Stimulated activated CD8-positive, alpha-beta memory T cell treated with anti-CD3 and anti-CD28 coated beads, Interleukin-7, amount 100 ng/mL, for 1 hour (primary cell): ENCODE measurements at regions not wholly inside any gene's neighbourhood (a gene's known extent, or its start where the extent isn't known, plus 50 kb on each side); places are given as distances from the start of the nearest gene placed in this dataset.

ENCODE experiments used
- DNase-seq, 2 donors: peaks; one replicate each; pipeline ENCODE4 v3.0.0-alpha.2; 2020; ENCODE audit warnings: low read depth in 2 of 2

DNA sequence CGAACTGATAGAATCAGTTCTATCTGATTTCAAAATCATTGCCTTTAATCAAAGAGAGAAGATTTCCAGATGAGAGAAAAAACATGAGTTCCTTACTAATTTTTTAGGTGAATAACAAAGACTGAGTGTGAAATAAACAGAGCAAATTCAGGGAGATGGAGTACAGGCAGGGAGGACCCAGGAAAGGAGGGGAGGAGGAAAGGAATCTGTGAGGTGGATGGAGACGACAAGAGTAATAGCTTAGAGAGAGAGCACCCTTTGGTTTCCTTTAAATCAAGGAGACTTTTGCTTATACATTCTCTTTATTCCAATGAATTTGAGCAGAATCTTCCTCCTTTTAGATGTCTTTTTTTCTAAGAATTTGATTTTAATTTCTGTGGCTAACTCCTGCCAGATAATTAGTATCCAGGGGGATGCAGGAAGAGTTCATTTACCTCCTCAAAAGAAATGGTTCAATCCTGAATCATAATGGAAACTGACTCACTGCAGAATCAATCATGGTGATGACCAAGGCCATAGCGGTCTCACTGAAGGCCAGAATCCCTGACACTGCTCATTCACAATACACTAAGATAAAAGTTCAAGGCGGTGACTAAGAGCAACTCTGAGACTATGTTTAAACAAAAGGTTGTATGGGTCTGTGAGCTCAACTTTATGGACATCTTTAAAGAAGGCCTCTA, 234.0 kb upstream of the ZC3H12C start:
- no peak for DNase-seq

GRCh38 chr11:109862835-109863234, 230.4 kb upstream of the ZC3H12C start:
- DNase-seq, result no peak

DNA sequence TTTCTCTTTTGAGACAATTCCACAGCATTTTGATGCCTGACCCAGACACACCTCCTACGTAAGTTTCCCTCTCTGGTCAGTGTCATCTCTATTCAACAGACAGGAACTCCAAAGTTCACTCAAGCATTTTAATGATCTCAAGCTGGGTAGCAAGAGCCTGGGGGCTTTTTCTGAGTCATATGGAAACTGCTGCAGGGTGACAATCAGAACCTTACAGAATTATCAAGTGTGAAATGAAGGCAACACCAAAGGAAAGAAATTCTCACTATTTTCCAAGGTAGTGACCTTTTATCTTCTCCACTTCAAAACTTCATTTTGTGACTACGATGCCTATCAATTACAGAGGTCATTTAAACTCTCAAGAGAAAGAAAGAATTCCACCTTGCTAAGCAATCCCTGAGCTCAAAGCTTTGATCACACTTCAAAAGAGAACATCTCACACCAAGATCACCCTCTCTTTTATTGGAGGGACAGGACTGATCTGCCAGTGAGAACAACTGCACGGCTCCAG, 229.0 kb upstream of the ZC3H12C start:
- no peak for DNase-seq

GRCh38 chr11:109864834-109865547, 228.2 kb upstream of the ZC3H12C start:
- no peak for DNase-seq

DNA sequence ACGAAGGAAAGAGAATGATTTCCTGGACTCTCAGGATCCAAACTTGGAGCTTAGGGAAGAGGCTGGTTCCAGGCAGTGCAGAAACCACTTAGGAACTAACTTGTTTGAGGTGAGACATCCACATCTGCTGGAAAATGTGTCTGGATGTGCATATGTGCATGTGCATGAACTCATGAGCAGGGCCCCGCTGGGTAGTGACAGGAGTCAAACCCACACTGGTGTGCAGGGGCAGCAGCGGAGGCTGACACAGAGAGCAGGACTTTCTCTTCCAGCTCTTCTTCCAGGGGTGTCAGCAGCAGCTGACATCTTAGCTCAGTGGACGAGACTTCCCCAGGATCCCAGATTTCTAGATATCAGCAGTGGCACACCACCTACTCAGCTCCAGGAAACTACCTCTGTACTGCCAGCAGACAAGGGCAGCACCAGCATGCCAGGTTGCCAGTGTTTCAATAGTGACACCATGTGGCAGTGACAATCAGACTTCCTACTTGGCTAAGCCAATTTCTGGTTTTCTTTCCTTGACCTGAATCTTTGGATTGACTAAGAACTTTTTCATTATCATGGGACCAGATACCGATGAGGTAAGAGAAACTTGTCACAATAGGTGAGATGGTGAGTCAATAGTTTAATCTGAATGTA, 227.5 kb upstream of the ZC3H12C start:
- no peak for DNase-seq

GRCh38 chr11:109867784-109868183, 225.4 kb upstream of the ZC3H12C start:
- no peak for DNase-seq

DNA sequence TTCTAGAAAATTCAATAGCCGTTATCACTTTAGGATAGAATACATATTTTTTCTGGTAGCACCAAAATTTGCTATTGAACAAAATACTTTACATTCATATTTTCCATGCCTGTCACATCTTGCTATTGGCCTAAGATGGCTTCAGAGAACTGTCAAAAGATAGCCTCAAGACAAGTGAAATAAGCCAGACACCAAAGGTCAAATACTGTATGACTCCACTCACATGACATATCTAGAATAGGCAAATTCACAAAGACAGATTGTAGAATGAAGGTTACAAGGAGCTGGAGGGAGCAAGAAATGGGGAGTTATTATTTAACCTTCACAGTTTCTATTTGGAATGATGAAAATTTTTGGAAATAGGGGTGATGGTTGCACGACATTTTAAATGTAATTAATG, 223.7 kb upstream of the ZC3H12C start:
- DNase-seq, result no peak

DNA sequence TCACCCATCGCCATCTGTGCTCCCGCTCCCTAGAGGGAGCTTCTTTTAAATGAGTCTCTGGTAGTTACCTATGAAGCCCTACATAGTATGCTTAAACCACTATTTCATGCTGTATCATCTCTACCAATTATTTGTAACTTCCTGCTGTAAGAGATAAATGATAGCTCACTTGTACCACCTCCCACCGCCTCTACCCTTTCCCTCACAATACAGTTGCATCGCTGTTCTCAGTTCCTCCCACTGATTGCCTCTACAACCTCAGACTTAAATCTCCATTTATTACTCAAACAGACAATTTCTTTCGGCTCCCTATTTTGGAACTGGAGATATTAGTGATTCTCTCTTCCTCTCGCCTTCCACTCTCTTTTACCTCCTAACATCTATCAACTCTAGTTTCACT, 222.9 kb upstream of the ZC3H12C start:
- DNase-seq, result no peak

DNA sequence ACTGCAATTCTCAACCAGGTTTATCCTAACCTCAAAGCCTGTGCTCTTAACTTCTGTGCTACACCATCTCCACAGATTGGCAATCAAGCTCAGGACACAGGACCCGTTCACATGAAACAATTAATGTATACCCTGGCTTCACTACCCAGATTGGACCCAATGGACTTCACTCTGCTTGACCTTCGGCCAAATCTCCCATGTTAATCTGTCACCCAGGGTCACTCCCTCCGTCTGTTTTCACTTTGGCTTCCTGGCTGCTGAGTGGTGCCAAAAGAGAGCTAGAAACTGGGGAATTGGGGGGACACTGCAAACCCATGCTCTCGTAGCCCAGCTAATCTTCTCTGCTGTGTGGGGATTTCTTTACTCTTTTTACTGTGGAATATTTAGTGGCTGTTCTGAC, 216.1 kb upstream of the ZC3H12C start:
- DNase-seq, result no peak

- no peak for DNase-seq
Measured at GRCh38 chr11:109884501-109884900, 208.7 kb upstream of the ZC3H12C start.

- DNase-seq, result no peak
Measured at GRCh38 chr11:109885006-109885405, 208.2 kb upstream of the ZC3H12C start.

DNA sequence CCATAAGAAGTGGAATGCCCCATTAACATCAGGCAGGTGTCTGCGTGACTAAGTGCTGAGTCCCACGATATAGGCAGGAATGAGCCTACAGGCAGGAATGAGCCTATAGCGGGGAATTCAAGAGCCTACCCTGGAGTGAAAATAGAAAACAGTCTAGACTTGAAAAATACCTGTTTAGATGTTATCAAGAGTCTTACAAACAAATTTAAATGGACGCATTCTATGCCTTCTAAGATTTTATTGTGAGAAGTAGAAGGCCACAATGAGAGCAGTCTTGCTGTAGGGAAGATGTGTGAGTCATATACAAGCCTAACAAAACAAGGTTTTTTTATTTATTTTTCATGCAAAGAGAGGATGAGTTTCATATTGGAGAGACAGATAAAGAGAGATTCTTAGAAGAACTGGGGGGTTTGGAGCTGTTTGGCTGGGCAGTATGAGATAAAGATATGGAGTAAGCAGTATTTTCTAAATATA, 200.8 kb upstream of the ZC3H12C start:
- no peak for DNase-seq

DNA sequence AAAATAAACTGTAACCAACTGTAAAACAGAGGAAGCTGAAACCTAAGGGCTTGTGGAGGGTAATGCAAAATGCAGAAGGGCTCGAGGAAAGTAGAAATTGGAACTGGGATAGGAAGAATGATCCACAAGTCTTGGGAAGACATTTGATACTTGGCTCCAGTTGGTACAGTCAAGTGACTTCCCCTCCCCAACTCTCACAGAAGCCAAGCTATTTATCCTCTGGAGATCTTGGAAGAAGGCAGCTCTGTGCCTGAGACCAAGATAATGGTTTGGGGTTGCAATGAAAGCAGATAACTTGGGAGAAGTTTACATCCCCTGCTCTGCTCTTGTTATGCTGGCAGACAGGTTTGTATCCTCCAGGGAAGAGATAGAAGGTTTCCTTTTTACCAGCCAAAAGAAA, 198.9 kb upstream of the ZC3H12C start:
- DNase-seq, result no peak

GRCh38 chr11:109898592-109898991, 194.6 kb upstream of the ZC3H12C start:
- DNase-seq, result no peak

DNA sequence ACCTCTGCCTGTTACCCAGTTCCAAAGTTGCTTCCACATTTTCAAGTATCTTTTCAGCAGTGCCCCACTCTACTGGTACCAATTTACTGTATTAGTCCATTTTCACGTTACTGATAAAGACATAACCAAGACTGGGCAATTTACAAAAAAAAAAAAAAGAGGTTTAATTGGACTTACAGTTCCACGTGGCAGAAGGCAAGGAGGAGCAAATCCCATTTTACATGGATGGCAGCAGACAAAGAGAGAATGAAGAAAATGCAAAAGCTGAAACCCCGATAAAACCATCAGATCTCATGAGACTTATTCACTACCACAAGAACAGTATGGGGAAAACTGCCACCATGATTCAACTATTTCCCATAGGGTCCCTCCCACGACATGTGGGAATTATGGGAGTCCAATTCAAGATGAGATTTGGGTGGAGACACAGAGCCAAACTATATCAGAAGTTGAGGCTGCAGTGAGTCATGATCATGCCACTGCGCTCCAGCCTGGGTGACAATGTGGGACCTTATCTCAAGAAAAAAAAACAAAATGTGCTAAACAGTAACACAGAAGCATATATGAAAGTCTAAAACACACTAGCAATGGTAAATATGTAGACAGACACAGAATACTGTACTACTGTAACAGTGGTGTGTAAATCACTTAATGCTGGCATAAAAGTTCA, 190.3 kb upstream of the ZC3H12C start:
- DNase-seq, result no peak

DNA sequence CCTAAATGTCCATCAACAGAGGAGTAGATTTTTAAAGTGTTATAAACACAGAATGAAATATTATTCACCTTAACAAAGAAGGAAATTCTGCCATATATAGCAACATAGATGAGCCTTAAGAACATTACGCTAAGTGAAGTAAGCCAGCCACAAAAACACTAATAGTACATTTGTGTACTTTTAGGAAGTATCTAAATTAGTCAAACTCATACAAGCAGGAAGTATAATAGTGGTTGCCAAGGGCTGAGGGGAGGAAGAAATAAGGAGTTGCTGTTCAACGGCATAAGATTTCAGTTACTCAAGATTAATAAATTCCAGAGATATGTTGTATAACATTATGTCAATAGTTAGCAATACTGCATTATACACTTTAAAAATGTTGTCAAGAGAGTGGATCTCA, 181.7 kb upstream of the ZC3H12C start:
- no peak for DNase-seq

DNA sequence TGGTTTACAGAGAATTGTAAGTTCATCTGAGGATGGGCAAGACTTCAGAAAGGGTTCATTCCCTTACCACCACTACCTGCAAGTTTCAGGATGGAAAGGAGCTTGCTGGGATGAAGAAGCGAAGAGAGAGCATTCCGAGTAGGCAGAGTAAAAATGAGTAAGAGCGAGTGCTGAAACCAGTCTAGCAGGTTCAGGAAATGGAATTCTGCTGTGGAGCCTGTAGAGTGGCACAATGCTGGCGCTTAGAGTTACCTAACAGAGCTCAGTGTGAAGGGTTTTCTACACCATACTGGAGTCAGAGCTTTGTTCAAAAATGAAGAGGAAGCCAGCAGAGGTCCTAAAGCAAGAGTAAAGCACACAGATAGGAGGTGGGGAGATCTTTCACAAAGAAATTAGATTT, 179.2 kb upstream of the ZC3H12C start:
- no peak for DNase-seq

GRCh38 chr11:109914809-109915653, 178.2 kb upstream of the ZC3H12C start:
- no peak for DNase-seq

DNA sequence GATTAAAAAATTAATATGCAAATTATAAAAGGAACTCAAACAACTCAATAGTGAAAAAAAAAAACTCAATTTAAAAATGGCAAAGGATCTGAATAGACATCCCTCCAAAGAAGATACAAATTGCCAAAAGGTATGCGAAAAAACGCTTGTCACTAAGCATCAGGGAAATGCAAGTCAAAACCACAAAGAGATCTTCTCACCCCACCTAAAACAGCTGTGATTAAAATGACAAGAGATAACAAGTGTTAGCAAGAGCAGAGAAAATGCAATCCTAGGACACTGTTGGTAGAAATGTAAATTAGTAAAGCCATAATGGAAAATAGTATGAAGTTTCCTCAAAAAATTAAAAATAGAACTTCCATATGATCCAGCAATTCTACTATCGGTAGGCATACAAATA, 166.3 kb upstream of the ZC3H12C start:
- no peak for DNase-seq

DNA sequence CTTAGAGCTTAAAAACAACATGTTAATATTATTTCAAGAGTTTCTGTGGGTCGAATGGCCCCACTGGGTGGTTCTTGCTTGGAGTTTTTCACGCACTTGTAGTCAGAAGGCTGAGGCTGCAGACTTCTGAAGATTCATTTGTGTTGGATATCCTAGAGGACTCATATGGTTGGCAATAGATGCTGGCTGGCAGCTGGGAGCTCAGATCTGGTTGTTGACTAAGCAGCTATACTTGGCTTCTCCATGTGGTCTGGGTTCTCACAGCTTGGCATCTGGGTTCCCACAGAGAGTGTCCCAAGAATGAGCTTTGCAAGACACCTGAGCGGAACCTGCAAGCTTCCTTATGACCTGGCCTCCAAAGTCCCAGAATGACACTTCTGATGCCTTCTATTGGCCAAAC, 163.9 kb upstream of the ZC3H12C start:
- DNase-seq, result no peak

DNA sequence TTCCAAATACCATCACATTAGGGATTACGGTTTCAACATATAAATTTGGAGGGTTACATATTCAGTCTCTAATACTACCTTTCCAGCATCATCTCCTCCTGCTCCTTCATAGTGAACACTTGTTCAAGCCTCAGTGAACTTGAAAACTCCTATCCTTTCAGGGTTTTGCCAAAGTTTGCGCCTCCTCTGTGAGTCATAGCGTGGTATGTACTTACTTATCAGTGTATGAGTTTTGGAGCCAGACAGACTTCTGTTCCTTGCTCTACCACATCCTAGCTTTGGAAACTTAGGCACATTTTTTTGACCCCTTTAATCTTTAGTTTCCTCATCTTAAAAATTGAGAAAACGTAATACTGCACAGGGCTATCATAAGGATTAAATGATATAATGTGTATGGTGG, 160.1 kb upstream of the ZC3H12C start:
- DNase-seq, result no peak
